IMR-90 (cell line): ENCODE measurements at regions not wholly inside any gene's neighbourhood (a gene's known extent, or its start where the extent isn't known, plus 50 kb on each side); places are given as distances from the start of the nearest gene placed in this dataset.

Experiments
- BHLHE40 ChIP-seq: fragments of 150-350 bp; IDR thresholded peaks from 2 replicates; pipeline ENCODE4 v1.6.1; 2016; ENCODE audit warnings: mild to moderate bottlenecking, low read depth, low read length
- CHD1 ChIP-seq: IDR thresholded peaks from 2 replicates; pipeline ENCODE4 v1.6.1; 2012; ENCODE audit warnings: low read depth, low read length, improper control_type of control experiment
- CTCF ChIP-seq: conservative IDR thresholded peaks from 2 replicates; pipeline ENCODE4 v1.5.1; 2012; ENCODE audit warnings: mild to moderate bottlenecking, low read depth, low read length, improper control_type of control experiment
- NFE2L2 ChIP-seq: fragments of 150-350 bp; IDR thresholded peaks from 2 replicates; pipeline ENCODE4 v1.6.1; 2016; ENCODE audit warnings: low read depth, mild to moderate bottlenecking, low read length
- POLR2A ChIP-seq: IDR thresholded peaks from 2 replicates; pipeline ENCODE4 v1.6.1; 2012; ENCODE audit warnings: mild to moderate bottlenecking, low read depth, low read length
- RAD21 ChIP-seq: IDR thresholded peaks from 2 replicates; pipeline ENCODE4 v1.6.1; 2012; ENCODE audit warnings: low read length, improper control_type of control experiment
- RFX5 ChIP-seq: IDR thresholded peaks from 2 replicates; pipeline ENCODE4 v1.8.0; 2012; ENCODE audit warnings: low read depth, mild to moderate bottlenecking, low read length, moderate library complexity
- SMC3 ChIP-seq: fragments of 150-350 bp; IDR thresholded peaks from 2 replicates; pipeline ENCODE4 v1.6.1; 2016; ENCODE audit warnings: low read depth, mild to moderate bottlenecking, antibody characterized with exemption, low read length, moderate library complexity
- TF ChIP-seq, protein P1 (sequence below): fragments of 150-350 bp; IDR thresholded peaks from 2 replicates; pipeline ENCODE4 v1.6.1; 2017; ENCODE audit warnings: mild to moderate bottlenecking, antibody characterized with exemption, low read length, low read depth

DNA sequence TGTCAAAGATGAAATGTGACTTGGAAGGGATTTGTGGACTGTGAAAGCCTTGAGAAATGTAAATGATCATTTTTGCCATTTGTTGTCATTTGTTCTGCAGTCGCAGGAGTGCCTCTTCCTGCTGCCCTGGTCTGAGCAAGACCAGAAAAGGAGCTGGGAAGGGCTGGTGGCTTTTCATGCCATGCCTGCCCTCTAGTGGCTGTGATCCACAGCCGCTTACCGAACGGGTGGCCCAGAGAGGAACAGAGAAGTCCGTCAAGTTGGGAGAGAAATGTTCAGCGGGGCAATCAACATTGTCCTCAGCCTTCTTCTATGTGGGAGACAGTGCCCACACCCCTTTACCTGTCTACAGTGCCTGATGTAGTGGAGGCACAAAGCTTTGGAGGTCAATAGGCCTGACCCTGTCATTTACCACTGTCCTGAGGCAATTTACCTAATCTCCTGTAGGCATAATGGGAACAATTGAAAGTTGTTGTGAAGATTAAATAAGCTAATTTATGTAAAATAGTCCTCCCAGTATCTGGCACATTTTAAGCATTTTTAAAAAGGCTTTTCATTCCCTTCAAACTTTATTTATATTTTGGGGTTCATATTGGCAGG lies 224.5 kb downstream of the B3GLCT start:
- TF ChIP-seq CTCF: peak; percentile 91
- TF ChIP-seq NFE2L2: no peak
- TF ChIP-seq BHLHE40: no peak
- no peak for TF ChIP-seq POLR2A
- no peak for TF ChIP-seq RFX5
- peak; percentile 91 for TF ChIP-seq RAD21
- peak; percentile 84 for TF ChIP-seq SMC3
- TF ChIP-seq CHD1: no peak
- TF ChIP-seq, protein P1, sequence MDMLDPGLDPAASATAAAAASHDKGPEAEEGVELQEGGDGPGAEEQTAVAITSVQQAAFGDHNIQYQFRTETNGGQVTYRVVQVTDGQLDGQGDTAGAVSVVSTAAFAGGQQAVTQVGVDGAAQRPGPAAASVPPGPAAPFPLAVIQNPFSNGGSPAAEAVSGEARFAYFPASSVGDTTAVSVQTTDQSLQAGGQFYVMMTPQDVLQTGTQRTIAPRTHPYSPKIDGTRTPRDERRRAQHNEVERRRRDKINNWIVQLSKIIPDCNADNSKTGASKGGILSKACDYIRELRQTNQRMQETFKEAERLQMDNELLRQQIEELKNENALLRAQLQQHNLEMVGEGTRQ: no peak
